NB4 (cell line): ENCODE measurements at regions not wholly inside any gene's neighbourhood (a gene's known extent, or its start where the extent isn't known, plus 50 kb on each side); places are given as distances from the start of the nearest gene placed in this dataset.

Experiments used
- DNase-seq: peaks from one replicate; pipeline ENCODE4 v3.0.0; 2010; ENCODE audit warnings: low read depth
- H3K4me3 ChIP-seq: one replicate; pipeline ENCODE4 v1.5.1; 2011; ENCODE audit warnings: mild to moderate bottlenecking, low read depth, low read length, moderate library complexity
- CTCF ChIP-seq: IDR thresholded peaks from one replicate; pipeline ENCODE4 v1.5.1; 2012; ENCODE audit warnings: low read depth, low read length
- MYC ChIP-seq: IDR thresholded peaks from 2 replicates; pipeline ENCODE4 v1.6.1; 2011; ENCODE audit warnings: low read depth, low read length
- POLR2A ChIP-seq: IDR thresholded peaks from 2 replicates; pipeline ENCODE4 v1.6.1; 2011; ENCODE audit warnings: mild to moderate bottlenecking; ENCODE audit not compliant: insufficient read length; ENCODE audit errors: extremely low read depth
- TF ChIP-seq, protein P1 (sequence below): IDR thresholded peaks from 2 replicates; pipeline ENCODE4 v1.6.1; 2011; ENCODE audit warnings: low read depth, low read length

- H3K4me3 ChIP-seq: no peak overlapping the region
- TF ChIP-seq MYC (no peak), CTCF (no peak), POLR2A (no peak)
- TF ChIP-seq, protein P1, sequence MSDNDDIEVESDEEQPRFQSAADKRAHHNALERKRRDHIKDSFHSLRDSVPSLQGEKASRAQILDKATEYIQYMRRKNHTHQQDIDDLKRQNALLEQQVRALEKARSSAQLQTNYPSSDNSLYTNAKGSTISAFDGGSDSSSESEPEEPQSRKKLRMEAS: no peak
- DNase-seq: no peak
Observed at GRCh38 chr2:145617906-145618305, 1098.0 kb upstream of the ZEB2 start.

DNA sequence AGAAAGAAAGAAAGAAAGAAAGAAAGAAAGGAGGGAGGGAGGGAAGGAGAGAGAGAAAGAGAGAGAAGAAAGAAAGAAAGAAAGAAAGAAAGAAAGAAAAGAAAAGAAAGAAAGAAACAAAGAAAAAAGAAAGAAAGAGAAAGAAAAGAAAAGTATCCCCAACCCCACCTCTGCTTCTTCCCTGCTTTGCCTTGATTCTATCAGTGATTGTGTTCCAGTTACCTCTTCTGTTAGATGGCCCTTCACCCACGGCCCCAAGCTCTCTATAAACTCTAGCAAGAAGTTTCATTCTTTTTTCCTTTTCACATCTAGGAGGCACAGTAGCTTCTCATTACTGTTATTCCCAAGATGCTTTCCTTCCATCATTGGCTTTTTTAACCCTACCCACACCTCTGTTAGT lies 1097.5 kb upstream of the ZEB2 start:
- TF ChIP-seq MYC (no peak), CTCF (no peak), POLR2A (no peak)
- TF ChIP-seq, protein P1: no peak
- DNase-seq: no peak
- no peak overlapping the region for H3K4me3 ChIP-seq

- TF ChIP-seq POLR2A (no peak), MYC (no peak), CTCF (no peak)
- TF ChIP-seq, protein P1: no peak
- no peak overlapping the region for H3K4me3 ChIP-seq
- DNase-seq: no peak
Observed at GRCh38 chr2:145615626-145616025, 1095.7 kb upstream of the ZEB2 start.

DNA sequence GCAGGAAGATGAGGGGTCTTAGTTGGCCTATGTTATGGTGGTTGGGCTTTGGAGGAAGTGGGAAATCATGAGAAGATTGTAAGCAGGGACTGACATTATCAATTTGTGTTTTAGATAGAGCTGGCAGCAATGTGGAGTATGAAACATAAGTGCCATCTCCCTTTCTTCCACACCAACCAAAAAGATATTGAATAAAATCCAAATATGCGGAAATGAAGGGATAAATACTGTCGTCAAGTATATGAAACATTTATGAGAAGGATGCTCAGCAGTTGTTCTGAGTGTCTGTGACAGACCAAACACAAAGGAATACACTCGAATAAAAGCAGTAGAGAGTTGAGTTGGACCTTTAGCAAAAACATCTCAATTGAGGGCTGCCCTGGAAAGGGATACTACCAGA lies 1090.0 kb upstream of the ZEB2 start:
- TF ChIP-seq MYC: no peak
- TF ChIP-seq CTCF: no peak
- TF ChIP-seq POLR2A: no peak
- TF ChIP-seq, protein P1: no peak
- H3K4me3 ChIP-seq: no peak overlapping the region
- DNase-seq: no peak

- TF ChIP-seq CTCF: no peak
- TF ChIP-seq, protein P1: no peak
- TF ChIP-seq MYC: no peak
- TF ChIP-seq POLR2A: no peak
- H3K4me3 ChIP-seq: no peak overlapping the region
- no peak for DNase-seq
Observed at GRCh38 chr2:145601361-145601925, 1081.5 kb upstream of the ZEB2 start.
